IMR-90 (cell line): ENCODE measurements at regions not wholly inside any gene's neighbourhood (a gene's known extent, or its start where the extent isn't known, plus 50 kb on each side); places are given as distances from the start of the nearest gene placed in this dataset.

Experiments
- ATAC-seq: fragments of 200-7000 bp; cut with Tn5 transposase; 2 replicates; pipeline ENCODE4 v1.9.1; 2020; ENCODE audit warnings: low read depth, mild to moderate bottlenecking, moderate library complexity
- BruUV-seq: library from RNA; stranded (reverse); fragments of 400-500 nt; replicated peaks from 2 replicates; lab custom pipeline; 2021; lab: Mats Ljungman, UMichigan
- CTCF ChIA-PET: fragments of 300-600 bp; formaldehyde crosslinking; extraction: SDS; loops from one replicate; lab custom pipeline; 2021; ENCODE audit warnings: antibody characterized with exemption; lab: Yijun Ruan, JAX
- POLR2A ChIA-PET: fragments of 300-600 bp; sonication (Branson Sonifier 250); formaldehyde crosslinking; loops from one replicate; lab custom pipeline; 2022; ENCODE audit warnings: antibody characterized with exemption; ENCODE audit not compliant: unreplicated experiment; lab: Charles Lee
- DNase-seq: peaks from one replicate; pipeline ENCODE4 v3.0.0; 2013
- H2AFZ ChIP-seq: replicated peaks from 2 replicates; pipeline ENCODE3; 2013; ENCODE audit warnings: low read length, mild to moderate bottlenecking; ENCODE audit not compliant: poor library complexity
- H2AK5ac ChIP-seq: 2 replicates; pipeline ENCODE4 v1.6.1; 2013; ENCODE audit warnings: low read depth, low read length, inconsistent platforms
- H2AK9ac ChIP-seq: replicated peaks from 2 replicates; pipeline ENCODE3; 2013; ENCODE audit warnings: mild to moderate bottlenecking, low read depth, low read length, moderate library complexity; ENCODE audit not compliant: poor library complexity
- H2BK120ac ChIP-seq: 2 replicates; pipeline ENCODE4 v1.6.1; 2013; ENCODE audit warnings: low read depth, low read length, inconsistent platforms
- H2BK15ac ChIP-seq: 3 replicates; pipeline ENCODE4 v1.6.1; 2013; ENCODE audit warnings: low read depth, low read length, inconsistent platforms
- H2BK20ac ChIP-seq: 2 replicates; pipeline ENCODE4 v1.6.1; 2013; ENCODE audit warnings: low read depth, mild to moderate bottlenecking, inconsistent platforms, low read length, moderate library complexity
- H2BK5ac ChIP-seq: 2 replicates; pipeline ENCODE4 v1.6.1; 2013; ENCODE audit warnings: mild to moderate bottlenecking, low read depth, low read length, inconsistent platforms; ENCODE audit not compliant: poor library complexity, severe bottlenecking
- H3K14ac ChIP-seq: replicated peaks from 2 replicates; pipeline ENCODE4 v1.6.1; 2013; ENCODE audit warnings: low read depth, low read length, inconsistent platforms
- H3K18ac ChIP-seq: 2 replicates; pipeline ENCODE4 v1.6.1; 2013; ENCODE audit warnings: low read depth, low read length, control low read depth
- H3K23ac ChIP-seq: 2 replicates; pipeline ENCODE4 v1.6.1; 2013; ENCODE audit warnings: low read depth, low read length, inconsistent platforms
- H3K27ac ChIP-seq: 2 replicates; pipeline ENCODE4 v1.5.1; 2013; ENCODE audit warnings: mild to moderate bottlenecking, control low read depth, low read length; ENCODE audit not compliant: insufficient read depth
- H3K27me3 ChIP-seq: 2 replicates; pipeline ENCODE4 v1.6.1; 2013; ENCODE audit warnings: low read length; ENCODE audit not compliant: control insufficient read depth, insufficient read depth
- H3K36me3 ChIP-seq: 2 replicates; pipeline ENCODE4 v1.6.1; 2013; ENCODE audit warnings: low read length, mixed read lengths; ENCODE audit not compliant: control insufficient read depth, insufficient read depth
- H3K4ac ChIP-seq: 2 replicates; pipeline ENCODE4 v1.6.1; 2013; ENCODE audit warnings: low read depth, low read length, inconsistent platforms
- H3K4me1 ChIP-seq: 2 replicates; pipeline ENCODE4 v1.6.1; 2013; ENCODE audit warnings: low read length, mixed read lengths; ENCODE audit not compliant: control insufficient read depth, insufficient read depth
- H3K4me2 ChIP-seq: 2 replicates; pipeline ENCODE4 v1.6.1; 2013; ENCODE audit warnings: low read depth, mild to moderate bottlenecking, control low read depth, low read length, moderate library complexity
- H3K4me3 ChIP-seq: 2 replicates; pipeline ENCODE4 v1.5.1; 2013; ENCODE audit warnings: low read depth, mild to moderate bottlenecking, control low read depth, low read length, moderate library complexity; ENCODE audit not compliant: insufficient read depth
- H3K56ac ChIP-seq: 2 replicates; pipeline ENCODE4 v1.6.1; 2013; ENCODE audit warnings: low read length, inconsistent platforms; ENCODE audit not compliant: insufficient read depth; ENCODE audit errors: extremely low read depth
- H3K79me1 ChIP-seq, 2 experiments: 2 replicates each; pipeline ENCODE4 v1.6.1; 2013; ENCODE audit warnings: low read length in 2 of 2, inconsistent platforms in 1 of 2, low read depth in 1 of 2
- H3K9ac ChIP-seq: 2 replicates; pipeline ENCODE4 v1.6.1; 2013; ENCODE audit warnings: low read depth, low read length, control low read depth
- H3K9me1 ChIP-seq: 2 replicates; pipeline ENCODE4 v1.6.1; 2013; ENCODE audit warnings: low read length, inconsistent platforms; ENCODE audit not compliant: insufficient read depth
- H3K9me3 ChIP-seq: 2 replicates; pipeline ENCODE4 v1.6.1; 2013; ENCODE audit warnings: low read length; ENCODE audit not compliant: control insufficient read depth, insufficient read depth
- H4K20me1 ChIP-seq: 2 replicates; pipeline ENCODE4 v1.6.1; 2013; ENCODE audit warnings: low read length, inconsistent platforms; ENCODE audit not compliant: insufficient read depth
- H4K5ac ChIP-seq: 2 replicates; pipeline ENCODE4 v1.6.1; 2013; ENCODE audit warnings: mild to moderate bottlenecking, low read depth, low read length, control low read depth
- H4K8ac ChIP-seq, 2 experiments: 2 replicates each; pipeline ENCODE4 v1.6.1; 2013; ENCODE audit warnings: low read depth in 2 of 2, low read length in 2 of 2, control low read depth in 1 of 2, inconsistent platforms in 1 of 2
- H4K91ac ChIP-seq: 2 replicates; pipeline ENCODE4 v1.6.1; 2013; ENCODE audit warnings: low read depth, low read length, inconsistent platforms; ENCODE audit not compliant: insufficient read depth
- BHLHE40 ChIP-seq: fragments of 150-350 bp; IDR thresholded peaks from 2 replicates; pipeline ENCODE4 v1.6.1; 2016; ENCODE audit warnings: mild to moderate bottlenecking, low read depth, low read length
- CEBPB ChIP-seq: IDR thresholded peaks from 2 replicates; pipeline ENCODE4 v1.6.1; 2012; ENCODE audit warnings: low read depth, low read length, improper control_type of control experiment
- CHD1 ChIP-seq: IDR thresholded peaks from 2 replicates; pipeline ENCODE4 v1.6.1; 2012; ENCODE audit warnings: low read depth, low read length, improper control_type of control experiment
- CTCF ChIP-seq: conservative IDR thresholded peaks from 2 replicates; pipeline ENCODE4 v1.5.1; 2012; ENCODE audit warnings: mild to moderate bottlenecking, low read depth, low read length, improper control_type of control experiment
- FOS ChIP-seq: fragments of 150-350 bp; IDR thresholded peaks from 2 replicates; pipeline ENCODE4 v1.6.1; 2016; ENCODE audit warnings: low read depth, low read length
- MAFK ChIP-seq: IDR thresholded peaks from 2 replicates; pipeline ENCODE4 v1.6.1; 2012; ENCODE audit warnings: low read depth, low read length, improper control_type of control experiment
- MAZ ChIP-seq: IDR thresholded peaks from 2 replicates; pipeline ENCODE4 v1.6.1; 2012; ENCODE audit warnings: low read depth, mild to moderate bottlenecking, low read length, improper control_type of control experiment, moderate library complexity, borderline replicate concordance
- RCOR1 ChIP-seq: IDR thresholded peaks from 2 replicates; pipeline ENCODE4 v1.6.1; 2012; ENCODE audit warnings: mild to moderate bottlenecking, low read length, improper control_type of control experiment; ENCODE audit not compliant: insufficient replicate concordance
- RFX5 ChIP-seq: IDR thresholded peaks from 2 replicates; pipeline ENCODE4 v1.8.0; 2012; ENCODE audit warnings: low read depth, mild to moderate bottlenecking, low read length, moderate library complexity
- USF2 ChIP-seq: fragments of 150-350 bp; IDR thresholded peaks from 2 replicates; pipeline ENCODE4 v1.6.1; 2017; ENCODE audit warnings: mild to moderate bottlenecking, antibody characterized with exemption, low read length, low read depth
- WGBS, 2 experiments: methylation state at CpG; one replicate each; pipeline versions ENCODE4 v1.1.5 to v1.1.7; 2013; ENCODE audit warnings: missing lambda C conversion rate in 2 of 2; ENCODE audit not compliant: insufficient read length in 1 of 2; ENCODE audit errors: extremely low coverage in 2 of 2; 5-methylcytosine and 5-hydroxymethylcytosine counted together
- dilution Hi-C: fragments of 300-500 bp; cut with HindIII; formaldehyde crosslinking; loops from one replicate; pipeline ENCODE4 v1.14.3; 2018; ENCODE audit warnings: low sequenced_read_pairs; ENCODE audit not compliant: unreplicated experiment
- in situ Hi-C: fragments of 300-500 bp; cut with MboI; formaldehyde crosslinking; loops from 3 replicates; pipeline ENCODE4 v1.14.3; 2019; ENCODE audit warnings: low sequenced_read_pairs, inconsistent platforms, mixed read lengths
- intact Hi-C: fragments of 100-400 bp; cut with micrococcal nuclease; formaldehyde crosslinking; loops from 2 replicates; pipeline ENCODE4 v1.10.0; 2022

GRCh38 chr2:8515864-8516533 lies 165.9 kb upstream of the ID2 start:
- dilution Hi-C loops (no loop called here), in situ Hi-C loops (no loop called here), intact Hi-C loops (loop anchor here (10.0 kb wide), 1 partner anchor 169 kb away; the partner anchor contains the start of gene ID2)
- Histone ChIP-seq H3K9me1 (no peaks in the 10 kb centered on the region), H3K4me1 (peaks cover 3% of the 10 kb centered on the region), H2AFZ (no peak overlapping the region), H3K36me3 (no peaks in the 10 kb centered on the region), H2BK5ac (no peak overlapping the region), H3K56ac (no peak overlapping the region), H3K23ac (no peak overlapping the region), H3K4me3 (no peak overlapping the region), H4K5ac (no peak overlapping the region), H4K91ac (no peak overlapping the region), H2AK5ac (no peak overlapping the region), H2BK20ac (no peak overlapping the region), H4K20me1 (no peaks in the 10 kb centered on the region; the same call in 1 of the 2 replicates), H4K8ac (no peak overlapping the region), H3K79me1 (no peaks in the 10 kb centered on the region), H3K9me3 (peaks cover 4% of the 10 kb centered on the region; the same call in 1 of the 2 replicates), H2BK120ac (no peak overlapping the region), H3K4me2 (no peak overlapping the region), H2AK9ac (no peak overlapping the region), H3K9ac (no peak overlapping the region), H3K27me3 (peaks cover 12% of the 10 kb centered on the region; the same call in 1 of the 2 replicates), H3K27ac (no peak overlapping the region), H3K4ac (no peak overlapping the region), H3K18ac (no peak overlapping the region), H3K14ac (no peak overlapping the region), H2BK15ac (no peak overlapping the region)
- TF ChIP-seq RCOR1 (no peak), RFX5 (no peak), FOS (no peak), MAZ (no peak), MAFK (no peak), BHLHE40 (no peak), CHD1 (no peak), CEBPB (no peak), USF2 (no peak), CTCF (no peak)
- ATAC-seq (no peak), DNase-seq (no peak)
- no TSS peak for BruUV-seq
- no CpG with 5 or more reads among the region's 5 CpGs for WGBS, 2 experiments
- CTCF ChIA-PET: no interaction called here
- POLR2A ChIA-PET: no interaction called here
